Activated CD4-positive, alpha-beta T cell treated with anti-CD3 and anti-CD28 coated beads for 36 hours (primary cell): ENCODE measurements at regions not wholly inside any gene's neighbourhood (a gene's known extent, or its start where the extent isn't known, plus 50 kb on each side); places are given as distances from the start of the nearest gene placed in this dataset.

Experiments
- ATAC-seq: fragments of 200-7000 bp; cut with Tn5 transposase; one replicate; pipeline ENCODE4 v1.10.0; 2021; ENCODE audit warnings: mild to moderate bottlenecking, moderate library complexity
- CTCF ChIA-PET: fragments of 350-600 bp; sonication (Branson Sonifier 250); formaldehyde crosslinking; loops from one replicate; lab custom pipeline; 2021; ENCODE audit warnings: antibody characterized with exemption; lab: Charles Lee
- POLR2A ChIA-PET: fragments of 350-600 bp; sonication (Branson Sonifier 250); formaldehyde crosslinking; loops from one replicate; lab custom pipeline; 2021; ENCODE audit warnings: antibody characterized with exemption, inconsistent platforms; lab: Charles Lee
- DNase-seq: peaks from one replicate; pipeline ENCODE4 v3.0.0-alpha.2; 2020
- H3K27ac Mint-ChIP-seq: one replicate; pipeline ENCODE4 v1.8.0; 2021; ENCODE audit warnings: mixed read lengths
- H3K27me3 Mint-ChIP-seq: one replicate; pipeline ENCODE4 v1.8.0; 2021; ENCODE audit warnings: mixed read lengths
- H3K36me3 Mint-ChIP-seq: one replicate; pipeline ENCODE4 v1.8.0; 2021; ENCODE audit warnings: low read depth, mixed read lengths
- H3K4me1 Mint-ChIP-seq: one replicate; pipeline ENCODE4 v1.8.0; 2021; ENCODE audit warnings: mixed read lengths
- H3K4me3 Mint-ChIP-seq: one replicate; pipeline ENCODE4 v1.8.0; 2021; ENCODE audit warnings: mild to moderate bottlenecking, moderate library complexity, mixed read lengths
- H3K9me3 Mint-ChIP-seq: one replicate; pipeline ENCODE4 v1.8.0; 2021; ENCODE audit warnings: low read depth, mixed read lengths
- intact Hi-C, 2 experiments: fragments of 100-400 bp; cut with DNase I in 1 of 2; cut with micrococcal nuclease in 1 of 2; formaldehyde crosslinking; loops; one replicate each; pipeline versions ENCODE4 v1.14.2 to v1.15.1; 2022 to 2024; cut with DNase I, micrococcal nuclease

DNA sequence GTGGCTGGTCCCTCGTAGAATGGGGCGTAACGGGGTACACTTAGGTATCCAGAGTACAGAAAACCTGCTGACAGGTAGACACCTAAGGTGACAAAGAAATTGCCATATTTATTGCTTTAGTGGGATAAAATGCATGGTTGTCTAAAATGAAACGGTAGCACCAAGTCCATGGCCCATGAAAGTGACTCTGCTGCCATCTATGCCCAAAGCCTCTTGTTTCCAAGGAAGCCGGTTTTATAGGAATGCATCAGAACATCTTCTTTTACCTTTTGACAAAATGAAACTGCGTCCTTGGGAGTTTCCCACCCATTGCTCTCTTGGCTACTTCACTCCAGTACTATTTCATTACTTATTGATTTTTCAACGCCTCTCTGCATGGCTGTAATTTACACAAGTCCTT is 151.3 kb upstream of the ZFHX3 start:
- H3K27me3 Mint-ChIP-seq: peaks cover 3% of the 10 kb centered on the region
- no peaks in the 10 kb centered on the region for H3K36me3 Mint-ChIP-seq
- no peak for ATAC-seq
- no peaks in the 10 kb centered on the region for H3K4me1 Mint-ChIP-seq
- ChIA-PET CTCF (no interaction called here), POLR2A (no interaction called here)
- no peaks in the 10 kb centered on the region for H3K9me3 Mint-ChIP-seq
- H3K27ac Mint-ChIP-seq: no peak overlapping the region
- intact Hi-C loops: loop anchor here in 1 of 2 experiments (5.0 to 10.0 kb wide), 2 partner anchors 697 to 1074 kb away; no protein-coding TSS in a partner anchor
- no peak overlapping the region for H3K4me3 Mint-ChIP-seq
- DNase-seq: no peak

DNA sequence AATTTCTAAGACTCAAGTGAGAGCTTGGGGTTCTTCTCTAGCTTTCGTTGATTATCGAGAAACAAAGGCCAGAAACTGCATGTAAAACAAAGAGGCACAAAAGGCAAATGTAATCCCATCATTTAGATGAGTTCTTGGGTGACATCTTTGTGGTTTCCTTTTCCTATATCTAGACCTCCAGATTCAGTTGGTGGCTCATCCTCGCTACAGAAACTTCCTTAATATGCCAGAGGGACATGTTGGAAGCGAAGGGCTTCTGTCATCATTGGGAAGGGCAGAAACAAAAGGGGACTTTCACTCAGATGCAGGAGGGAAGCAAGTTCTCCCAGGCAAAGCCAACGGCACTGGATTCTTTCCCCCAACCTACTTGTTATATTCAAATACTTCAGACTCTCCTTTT is 150.6 kb upstream of the ZFHX3 start:
- no peaks in the 10 kb centered on the region for H3K9me3 Mint-ChIP-seq
- CTCF ChIA-PET: no interaction called here
- intact Hi-C loops: loop anchor here in 1 of 2 experiments (5.0 to 10.0 kb wide), 2 partner anchors 696 to 1074 kb away; no protein-coding TSS in a partner anchor

DNA sequence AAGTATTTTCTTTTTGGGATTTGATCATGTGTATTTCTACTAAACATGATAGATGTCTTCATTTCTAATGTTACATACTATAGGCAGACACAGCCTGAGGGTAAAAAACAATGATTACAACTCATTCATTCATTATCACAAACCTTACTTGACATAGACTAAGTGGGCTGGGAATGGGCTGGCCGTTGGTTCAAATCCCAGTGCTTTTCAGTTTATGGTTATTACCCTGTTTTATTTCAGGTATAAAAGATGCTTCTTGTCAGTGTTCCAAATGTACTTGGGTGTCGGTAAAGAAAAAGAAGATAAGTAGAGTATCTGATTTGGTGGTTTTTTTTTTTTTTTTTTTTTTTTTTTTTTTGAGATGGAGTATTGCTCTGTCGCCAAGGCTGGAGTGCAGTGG is 149.7 kb upstream of the ZFHX3 start:
- POLR2A ChIA-PET: no interaction called here
- no peaks in the 10 kb centered on the region for H3K27me3 Mint-ChIP-seq
- H3K9me3 Mint-ChIP-seq: no peaks in the 10 kb centered on the region
- no peak overlapping the region for H3K4me3 Mint-ChIP-seq
- no peaks in the 10 kb centered on the region for H3K4me1 Mint-ChIP-seq
- no peak overlapping the region for H3K27ac Mint-ChIP-seq
- no peaks in the 10 kb centered on the region for H3K36me3 Mint-ChIP-seq
- ATAC-seq: no peak
- CTCF ChIA-PET: no interaction called here
- DNase-seq: no peak
- intact Hi-C loops: loop anchor here in 1 of 2 experiments (5.0 to 10.0 kb wide), 2 partner anchors 695 to 1073 kb away; no protein-coding TSS in a partner anchor

More for the DNA sequence above, 150.6 kb upstream of the ZFHX3 start:
- ATAC-seq (no peak), DNase-seq (no peak)
- POLR2A ChIA-PET: no interaction called here
- no peak overlapping the region for H3K27ac Mint-ChIP-seq
- H3K27me3 Mint-ChIP-seq: peaks cover 3% of the 10 kb centered on the region
- no peak overlapping the region for H3K4me3 Mint-ChIP-seq
- no peaks in the 10 kb centered on the region for H3K36me3 Mint-ChIP-seq
- H3K4me1 Mint-ChIP-seq: no peaks in the 10 kb centered on the region

GRCh38 chr16:73196670-73197069 is 148.7 kb upstream of the ZFHX3 start:
- CTCF ChIA-PET: interaction anchor here (0.7 kb wide), 1 partner anchor 157 kb away, joined by 3 read pairs; no protein-coding TSS in a partner anchor
- Mint-ChIP-seq H3K36me3 (no peaks in the 10 kb centered on the region), H3K4me1 (no peaks in the 10 kb centered on the region), H3K27ac (no peak overlapping the region), H3K4me3 (no peak overlapping the region), H3K27me3 (no peaks in the 10 kb centered on the region), H3K9me3 (no peaks in the 10 kb centered on the region)
- ATAC-seq (no peak), DNase-seq (peak; percentile 45)
- POLR2A ChIA-PET: interaction anchor here (0.5 kb wide), 1 partner anchor 809 kb away, joined by 3 read pairs; no protein-coding TSS in a partner anchor
- intact Hi-C loops: loop anchor here in 1 of 2 experiments (1.0 to 10.0 kb wide), 3 partner anchors 364 to 1072 kb away; no protein-coding TSS in a partner anchor

GRCh38 chr16:73193464-73193863 is 145.5 kb upstream of the ZFHX3 start:
- POLR2A ChIA-PET: no interaction called here
- CTCF ChIA-PET: no interaction called here
- Mint-ChIP-seq H3K36me3 (no peaks in the 10 kb centered on the region), H3K27ac (no peak overlapping the region), H3K27me3 (no peaks in the 10 kb centered on the region), H3K9me3 (no peaks in the 10 kb centered on the region), H3K4me1 (no peaks in the 10 kb centered on the region), H3K4me3 (no peak overlapping the region)
- intact Hi-C loops: loop anchor here in 1 of 2 experiments (10.0 kb wide), 1 partner anchor 1069 kb away; no protein-coding TSS in a partner anchor
- ATAC-seq (no peak), DNase-seq (no peak)

DNA sequence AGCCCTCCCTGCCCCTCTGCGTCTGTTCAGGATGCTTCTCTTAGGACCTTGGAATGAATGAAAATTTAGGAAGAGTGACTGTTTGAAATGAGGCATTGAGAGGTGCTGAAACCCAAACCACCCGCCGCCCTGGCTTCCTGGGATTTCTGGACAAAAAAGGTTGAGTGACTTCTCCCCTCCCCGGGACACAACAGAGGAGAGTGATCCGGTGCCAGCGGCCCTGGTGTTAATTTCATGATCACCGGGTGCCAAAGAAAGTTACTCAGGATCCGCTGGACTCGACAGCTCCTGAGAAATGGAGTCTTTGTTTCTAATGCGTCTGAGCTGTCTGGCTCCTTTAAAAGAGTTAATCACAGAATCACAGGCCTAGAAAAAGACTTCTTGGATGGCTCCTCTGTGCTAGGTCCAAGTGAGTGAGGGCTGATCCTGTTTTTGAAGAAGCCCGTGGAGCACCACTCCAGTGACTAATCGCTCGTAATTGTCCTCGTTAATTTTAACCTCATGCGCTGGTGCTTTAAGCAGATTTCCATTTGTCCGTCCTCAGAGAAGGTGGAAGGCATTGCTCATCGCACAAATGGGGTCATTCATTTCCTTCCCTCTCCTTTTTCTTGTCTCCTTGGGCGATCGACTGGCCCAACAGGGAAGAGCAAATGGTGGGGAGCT is 144.4 kb upstream of the ZFHX3 start:
- ChIA-PET CTCF (no interaction called here), POLR2A (no interaction called here)
- no peak for ATAC-seq
- no peaks in the 10 kb centered on the region for H3K4me1 Mint-ChIP-seq
- H3K4me3 Mint-ChIP-seq: no peak overlapping the region
- no peak overlapping the region for H3K27ac Mint-ChIP-seq
- no peaks in the 10 kb centered on the region for H3K27me3 Mint-ChIP-seq
- no peaks in the 10 kb centered on the region for H3K9me3 Mint-ChIP-seq
- no peak for DNase-seq
- intact Hi-C loops: loop anchor here in 1 of 2 experiments (10.0 kb wide), 1 partner anchor 1068 kb away; no protein-coding TSS in a partner anchor
- no peaks in the 10 kb centered on the region for H3K36me3 Mint-ChIP-seq

DNA sequence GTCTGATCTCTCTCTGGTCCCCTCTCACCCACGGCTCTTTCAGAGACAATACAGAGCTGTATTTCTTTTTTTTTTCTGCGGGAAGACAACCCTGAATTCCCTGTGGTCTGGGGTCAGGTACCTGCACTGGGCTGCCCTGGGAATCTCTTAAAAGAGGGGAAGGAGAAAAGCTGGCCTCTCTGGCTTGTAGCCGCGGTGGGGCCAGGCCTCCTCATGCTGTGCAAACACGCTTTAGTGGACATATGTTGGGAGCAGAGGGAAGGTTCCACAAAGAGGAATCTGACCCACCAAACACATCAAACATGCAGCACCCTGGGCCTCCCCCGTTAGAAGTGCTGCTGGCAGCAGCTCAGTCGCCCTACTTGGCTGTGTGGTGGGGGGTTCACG is 143.7 kb upstream of the ZFHX3 start:
- H3K27me3 Mint-ChIP-seq: no peaks in the 10 kb centered on the region
- H3K4me1 Mint-ChIP-seq: no peaks in the 10 kb centered on the region
- ATAC-seq: no peak
- H3K36me3 Mint-ChIP-seq: no peaks in the 10 kb centered on the region
- H3K27ac Mint-ChIP-seq: no peak overlapping the region
- intact Hi-C loops: loop anchor here in 1 of 2 experiments (10.0 kb wide), 1 partner anchor 1067 kb away; no protein-coding TSS in a partner anchor
- no peaks in the 10 kb centered on the region for H3K9me3 Mint-ChIP-seq
- DNase-seq: no peak
- ChIA-PET POLR2A (no interaction called here), CTCF (no interaction called here)
- H3K4me3 Mint-ChIP-seq: no peak overlapping the region

DNA sequence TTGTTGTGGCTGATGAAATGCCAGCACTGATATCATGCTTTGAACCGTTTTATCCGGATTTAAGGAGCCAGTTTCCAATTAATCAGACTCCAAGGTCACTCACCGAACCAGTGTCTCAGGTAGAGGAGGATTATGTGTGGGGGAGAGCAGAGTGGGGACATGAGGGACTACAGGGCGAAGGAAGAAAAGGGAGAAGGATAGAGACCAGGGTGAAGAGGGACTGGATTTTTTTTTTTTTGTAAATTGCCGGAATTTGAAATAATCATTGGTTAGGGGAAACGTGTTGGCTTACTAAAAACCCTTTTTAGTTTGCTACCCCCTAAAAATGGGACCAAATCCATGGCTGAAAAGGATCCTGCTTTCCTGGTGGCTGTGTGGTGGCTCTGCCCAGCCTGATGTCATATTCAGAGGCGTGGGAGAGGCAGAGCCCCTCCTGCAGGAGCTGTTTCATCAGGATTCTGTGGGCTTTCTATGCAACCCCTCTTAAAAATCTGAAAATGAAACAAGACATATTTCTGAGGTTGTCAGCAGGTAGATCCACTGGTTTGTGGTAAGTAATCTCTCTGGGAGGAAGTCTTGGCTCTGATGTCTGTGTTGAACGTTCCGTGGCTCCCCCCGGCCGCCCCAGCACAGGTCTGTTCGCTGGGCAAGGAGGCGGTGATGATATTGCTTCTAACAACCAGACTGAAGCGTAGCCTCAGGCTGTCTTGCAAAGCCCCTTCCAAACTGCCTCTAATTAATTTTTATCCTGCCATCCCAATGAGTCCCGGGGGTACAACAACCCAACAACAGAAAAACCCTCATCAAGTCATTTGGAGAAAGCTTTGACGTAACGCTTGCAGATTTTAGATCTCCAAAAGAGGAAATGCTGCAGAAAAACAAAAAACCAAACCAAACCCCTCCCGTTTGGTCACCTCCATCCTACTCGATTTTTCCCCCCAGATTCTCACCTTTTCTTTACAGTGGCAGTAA is 143.0 kb upstream of the ZFHX3 start:
- intact Hi-C loops: loop anchor here in 1 of 2 experiments (10.0 kb wide), 1 partner anchor 1066 kb away; no protein-coding TSS in a partner anchor
- Mint-ChIP-seq H3K27me3 (no peaks in the 10 kb centered on the region), H3K4me1 (no peaks in the 10 kb centered on the region), H3K4me3 (no peak overlapping the region), H3K36me3 (no peaks in the 10 kb centered on the region), H3K9me3 (no peaks in the 10 kb centered on the region), H3K27ac (no peak overlapping the region)
- no peak for DNase-seq
- CTCF ChIA-PET: no interaction called here
- POLR2A ChIA-PET: no interaction called here
- no peak for ATAC-seq

DNA sequence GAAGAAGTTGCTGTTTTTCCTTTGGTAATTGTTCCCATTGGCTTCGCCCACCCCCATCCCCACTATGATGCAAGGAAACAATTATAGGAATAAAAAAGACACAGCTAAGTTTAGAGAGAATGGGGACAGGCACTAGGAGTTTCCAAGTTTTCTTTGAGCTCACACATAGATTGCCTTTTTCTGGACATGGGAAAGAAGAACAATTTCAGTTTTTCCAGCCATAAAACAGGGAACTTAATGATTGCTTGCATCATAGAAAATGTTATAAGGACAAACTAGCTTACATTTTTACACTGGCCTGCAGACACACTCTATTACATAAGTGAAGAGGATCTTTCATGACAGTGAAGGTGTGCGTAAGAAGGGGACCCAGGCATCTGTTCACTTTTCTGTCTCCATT is 142.3 kb upstream of the ZFHX3 start:
- POLR2A ChIA-PET: no interaction called here
- no peaks in the 10 kb centered on the region for H3K4me1 Mint-ChIP-seq
- ATAC-seq: no peak
- CTCF ChIA-PET: no interaction called here
- no peaks in the 10 kb centered on the region for H3K27me3 Mint-ChIP-seq
- no peak overlapping the region for H3K27ac Mint-ChIP-seq
- no peaks in the 10 kb centered on the region for H3K36me3 Mint-ChIP-seq
- DNase-seq: no peak
- no peaks in the 10 kb centered on the region for H3K9me3 Mint-ChIP-seq
- H3K4me3 Mint-ChIP-seq: no peak overlapping the region
- intact Hi-C loops: loop anchor here in 1 of 2 experiments (10.0 kb wide), 1 partner anchor 1065 kb away; no protein-coding TSS in a partner anchor

GRCh38 chr16:73189136-73189535 is 141.2 kb upstream of the ZFHX3 start:
- H3K4me1 Mint-ChIP-seq: no peaks in the 10 kb centered on the region
- CTCF ChIA-PET: no interaction called here
- H3K4me3 Mint-ChIP-seq: no peak overlapping the region

GRCh38 chr16:73186752-73187601 is 139.0 kb upstream of the ZFHX3 start:
- H3K27ac Mint-ChIP-seq: no peak overlapping the region
- no peaks in the 10 kb centered on the region for H3K9me3 Mint-ChIP-seq
- DNase-seq: no peak
- no peaks in the 10 kb centered on the region for H3K27me3 Mint-ChIP-seq
- CTCF ChIA-PET: no interaction called here
- H3K4me3 Mint-ChIP-seq: no peak overlapping the region
- POLR2A ChIA-PET: no interaction called here
- no peaks in the 10 kb centered on the region for H3K36me3 Mint-ChIP-seq
- no peak for ATAC-seq
- intact Hi-C loops: no loop called here
- no peaks in the 10 kb centered on the region for H3K4me1 Mint-ChIP-seq

More at GRCh38 chr16:73189136-73189535, 141.2 kb upstream of the ZFHX3 start:
- DNase-seq (no peak), ATAC-seq (no peak)
- no peaks in the 10 kb centered on the region for H3K9me3 Mint-ChIP-seq
- H3K27ac Mint-ChIP-seq: no peak overlapping the region
- H3K27me3 Mint-ChIP-seq: no peaks in the 10 kb centered on the region
- intact Hi-C loops: no loop called here
- POLR2A ChIA-PET: no interaction called here
- no peaks in the 10 kb centered on the region for H3K36me3 Mint-ChIP-seq
